Osteocyte (in vitro differentiated cells): ENCODE measurements at regions not wholly inside any gene's neighbourhood (a gene's known extent, or its start where the extent isn't known, plus 50 kb on each side); places are given as distances from the start of the nearest gene placed in this dataset.

Source experiments
- DNase-seq: peaks from one replicate; pipeline ENCODE4 v3.0.0; 2021; ENCODE audit warnings: mixed read lengths; ENCODE audit not compliant: unreplicated experiment; ENCODE audit errors: extremely low spot score
- H3K27ac Mint-ChIP-seq: one replicate; pipeline ENCODE4 v1.8.0; 2021; ENCODE audit warnings: mild to moderate bottlenecking, mixed read lengths; ENCODE audit not compliant: unreplicated experiment
- H3K27me3 Mint-ChIP-seq: one replicate; pipeline ENCODE4 v1.8.0; 2021; ENCODE audit warnings: mixed read lengths; ENCODE audit not compliant: unreplicated experiment
- H3K36me3 Mint-ChIP-seq: one replicate; pipeline ENCODE4 v1.8.0; 2021; ENCODE audit warnings: mixed read lengths; ENCODE audit not compliant: unreplicated experiment
- H3K4me1 Mint-ChIP-seq: one replicate; pipeline ENCODE4 v1.8.0; 2021; ENCODE audit warnings: mixed read lengths; ENCODE audit not compliant: unreplicated experiment
- H3K4me3 Mint-ChIP-seq: one replicate; pipeline ENCODE4 v1.8.0; 2021; ENCODE audit warnings: mild to moderate bottlenecking, moderate library complexity, mixed read lengths; ENCODE audit not compliant: unreplicated experiment
- H3K9me3 Mint-ChIP-seq: one replicate; pipeline ENCODE4 v1.8.0; 2021; ENCODE audit warnings: mixed read lengths; ENCODE audit not compliant: unreplicated experiment
- CTCF ChIP-seq: fragments of 200-600 bp; sonication (generic); IDR thresholded peaks from 2 replicates; pipeline ENCODE4 v1.5.0; 2021; ENCODE audit warnings: antibody characterized with exemption, mild to moderate bottlenecking, moderate library complexity

- Mint-ChIP-seq H3K9me3 (no peaks in the 10 kb centered on the region), H3K4me1 (peaks cover 6% of the 10 kb centered on the region), H3K27me3 (no peaks in the 10 kb centered on the region), H3K27ac (no peak overlapping the region), H3K36me3 (no peaks in the 10 kb centered on the region), H3K4me3 (no peak overlapping the region)
- TF ChIP-seq CTCF: no peak
- no peak for DNase-seq
These were observed 74.7 kb downstream of the LLPH start for GRCh38 chr12:66055837-66056319.

GRCh38 chr12:66052988-66053615 lies 77.4 kb downstream of the LLPH start:
- H3K27ac Mint-ChIP-seq: no peak overlapping the region
- H3K27me3 Mint-ChIP-seq: no peaks in the 10 kb centered on the region
- no peak overlapping the region for H3K4me3 Mint-ChIP-seq
- peaks cover 9% of the 10 kb centered on the region for H3K4me1 Mint-ChIP-seq
- DNase-seq: no peak
- H3K9me3 Mint-ChIP-seq: no peaks in the 10 kb centered on the region
- TF ChIP-seq CTCF: no peak
- no peaks in the 10 kb centered on the region for H3K36me3 Mint-ChIP-seq

GRCh38 chr12:66051361-66051760 lies 79.2 kb downstream of the LLPH start:
- Mint-ChIP-seq H3K9me3 (no peaks in the 10 kb centered on the region), H3K4me1 (peaks cover 17% of the 10 kb centered on the region), H3K36me3 (no peaks in the 10 kb centered on the region), H3K4me3 (no peak overlapping the region), H3K27ac (no peak overlapping the region), H3K27me3 (no peaks in the 10 kb centered on the region)
- TF ChIP-seq CTCF: no peak
- DNase-seq: no peak

GRCh38 chr12:66050610-66051009 lies 79.9 kb downstream of the LLPH start:
- Mint-ChIP-seq H3K4me3 (no peak overlapping the region), H3K36me3 (no peaks in the 10 kb centered on the region), H3K27ac (no peak overlapping the region), H3K4me1 (peaks cover 17% of the 10 kb centered on the region), H3K9me3 (no peaks in the 10 kb centered on the region), H3K27me3 (no peaks in the 10 kb centered on the region)
- DNase-seq: no peak
- TF ChIP-seq CTCF: no peak

- H3K27me3 Mint-ChIP-seq: no peaks in the 10 kb centered on the region
- TF ChIP-seq CTCF: no peak
- DNase-seq: no peak
- no peaks in the 10 kb centered on the region for H3K36me3 Mint-ChIP-seq
- no peak overlapping the region for H3K27ac Mint-ChIP-seq
- H3K4me3 Mint-ChIP-seq: no peak overlapping the region
- no peaks in the 10 kb centered on the region for H3K9me3 Mint-ChIP-seq
- H3K4me1 Mint-ChIP-seq: peaks cover 17% of the 10 kb centered on the region
These were observed 80.3 kb downstream of the LLPH start for GRCh38 chr12:66050283-66050576.
